Right lung (tissue), 2 donors: ENCODE measurements at regions not wholly inside any gene's neighbourhood (a gene's known extent, or its start where the extent isn't known, plus 50 kb on each side); places are given as distances from the start of the nearest gene placed in this dataset.

Experiments used
- DNase-seq, 2 donors: peaks; one replicate each; pipeline ENCODE4 v3.0.0-alpha.2; 2013

- DNase-seq = no peak
Measured at GRCh38 chr10:8981277-8981676, 926.8 kb downstream of the GATA3 start.

GRCh38 chr10:8985651-8986050, 931.2 kb downstream of the GATA3 start:
- DNase-seq = no peak

DNA sequence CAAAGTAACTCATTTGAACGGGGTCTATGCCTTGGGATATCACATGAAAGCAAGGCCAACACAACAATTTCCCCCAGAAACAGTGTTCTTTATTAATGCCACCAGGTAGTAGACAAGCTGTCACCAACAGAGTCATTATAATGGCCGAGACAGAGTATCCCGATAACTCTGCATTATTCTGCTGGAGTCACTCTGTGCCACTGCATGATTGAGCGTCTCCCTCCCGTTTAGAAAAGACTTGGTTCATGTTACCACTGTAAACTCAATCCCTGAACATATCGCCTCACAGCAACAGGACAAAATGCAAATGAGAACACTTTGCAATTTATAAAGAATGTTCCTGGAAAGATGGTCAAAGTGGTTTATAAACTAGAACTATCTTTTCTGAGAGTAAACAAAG, 932.5 kb downstream of the GATA3 start:
- DNase-seq = no peak

DNA sequence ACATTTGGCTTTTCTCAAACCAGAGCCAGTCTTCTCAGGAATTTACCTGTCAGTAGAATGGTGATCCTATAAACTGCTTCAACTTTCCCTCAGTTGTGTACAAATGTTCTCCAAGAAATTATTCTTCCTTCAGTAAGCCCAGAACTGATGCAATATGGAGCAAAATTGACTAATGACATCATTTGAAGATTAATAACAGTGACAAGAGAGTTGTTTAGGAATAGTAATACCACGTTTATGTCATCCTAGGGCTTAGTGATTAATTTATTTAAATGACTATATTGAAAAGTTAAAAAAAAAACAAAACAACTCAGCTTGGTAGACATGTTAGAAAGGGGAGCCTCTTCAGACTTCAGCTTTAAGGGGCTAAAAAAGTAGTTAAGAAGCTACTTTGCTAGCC, 933.2 kb downstream of the GATA3 start:
- no peak for DNase-seq

GRCh38 chr10:8990280-8990987, 935.9 kb downstream of the GATA3 start:
- DNase-seq = no peak

- DNase-seq = no peak
Measured at GRCh38 chr10:8992009-8992408, 937.5 kb downstream of the GATA3 start.

GRCh38 chr10:8993864-8994263, 939.4 kb downstream of the GATA3 start:
- DNase-seq = no peak

- DNase-seq = no peak
Measured at GRCh38 chr10:8998751-8999150, 944.3 kb downstream of the GATA3 start.

DNA sequence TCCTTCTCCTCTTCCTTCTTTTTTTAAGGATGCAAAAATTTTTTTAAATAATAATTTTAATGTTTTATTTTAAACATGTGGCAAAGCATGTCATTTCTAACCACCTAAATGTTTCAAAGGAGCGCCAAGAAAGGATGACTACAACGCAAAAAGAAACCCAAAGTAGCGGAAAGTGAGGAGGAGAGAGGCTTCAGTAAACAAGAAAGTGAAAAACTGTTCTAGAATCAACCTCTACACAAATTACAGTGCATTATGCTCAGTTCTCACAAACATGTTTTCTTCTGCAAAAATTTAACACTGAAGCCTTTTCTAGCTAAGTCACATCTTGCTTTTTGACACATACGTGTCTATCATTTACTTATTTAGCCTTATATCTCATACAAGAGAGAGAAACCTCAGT, 948.6 kb downstream of the GATA3 start:
- no peak for DNase-seq

DNA sequence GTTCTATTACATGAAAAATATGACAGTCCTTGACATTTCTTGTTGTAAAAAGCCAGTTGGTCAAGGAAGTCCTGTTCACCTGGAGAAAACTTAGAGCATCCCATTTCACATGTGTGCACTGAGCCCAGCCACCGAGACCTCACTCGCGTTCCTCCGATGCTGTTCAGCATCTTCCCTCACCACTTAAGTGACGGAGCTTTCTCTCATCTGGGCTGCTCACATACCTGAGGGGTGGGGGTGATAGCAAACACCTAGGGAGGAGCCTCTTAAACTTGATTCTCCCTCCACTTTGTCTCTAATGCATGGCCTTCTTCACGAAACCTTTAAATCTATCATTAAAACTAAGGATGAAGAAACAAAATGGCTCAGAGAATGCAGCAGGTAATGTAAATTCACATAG, 950.2 kb downstream of the GATA3 start:
- no peak for DNase-seq

- no peak for DNase-seq
Measured at GRCh38 chr10:9009505-9009904, 955.0 kb downstream of the GATA3 start.

DNA sequence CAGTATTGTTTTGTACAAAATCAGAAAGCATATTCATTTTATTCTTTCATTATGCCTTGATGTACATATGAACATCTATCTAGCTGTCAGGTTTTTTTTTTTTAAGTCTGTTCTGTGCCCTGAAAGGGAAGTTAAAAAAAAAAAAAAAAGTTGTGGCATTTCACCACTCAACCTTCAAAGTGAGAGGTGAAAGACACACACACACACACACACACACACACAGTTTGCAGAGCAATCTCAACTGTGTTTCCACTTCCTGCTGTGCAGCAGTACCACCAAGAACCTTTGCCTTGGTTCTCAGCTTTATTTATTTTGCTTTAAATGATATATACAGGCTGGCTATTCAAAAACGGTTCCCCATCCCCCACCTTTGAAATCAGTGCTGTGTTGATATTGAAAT, 955.6 kb downstream of the GATA3 start:
- DNase-seq = no peak

DNA sequence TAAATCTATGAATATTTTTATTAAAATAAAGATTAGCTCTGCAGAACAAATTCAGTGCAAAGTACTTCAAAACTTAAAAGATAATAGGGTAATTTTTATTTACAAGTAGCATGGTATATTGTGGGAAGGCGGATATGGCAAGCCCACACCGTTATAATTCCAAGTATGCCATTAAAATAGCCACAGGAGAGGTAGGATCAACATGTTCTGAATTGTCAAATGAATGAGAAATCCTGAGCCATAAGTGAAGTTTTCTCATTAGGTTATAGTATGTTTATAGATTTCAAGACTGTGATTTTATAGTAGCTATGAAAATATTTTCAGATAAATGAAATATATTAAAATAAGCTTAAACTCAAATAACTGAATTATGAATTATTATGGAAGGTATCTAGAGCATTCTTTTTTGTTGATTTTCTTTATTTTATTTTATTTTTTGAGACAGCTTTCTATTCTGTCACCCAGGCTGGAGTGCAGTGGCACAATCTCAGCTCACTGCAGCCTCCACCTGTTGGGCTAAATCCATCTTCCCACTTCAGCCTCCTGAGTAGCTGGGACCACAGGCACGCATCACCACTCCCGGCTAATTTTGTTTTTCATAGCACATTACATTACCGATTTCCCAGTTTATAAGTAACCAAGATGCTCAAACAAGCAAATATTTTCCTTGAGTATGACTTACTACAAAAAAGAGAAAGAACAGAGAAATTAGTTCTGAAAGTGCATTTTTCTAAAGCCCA, 956.6 kb downstream of the GATA3 start:
- no peak for DNase-seq

DNA sequence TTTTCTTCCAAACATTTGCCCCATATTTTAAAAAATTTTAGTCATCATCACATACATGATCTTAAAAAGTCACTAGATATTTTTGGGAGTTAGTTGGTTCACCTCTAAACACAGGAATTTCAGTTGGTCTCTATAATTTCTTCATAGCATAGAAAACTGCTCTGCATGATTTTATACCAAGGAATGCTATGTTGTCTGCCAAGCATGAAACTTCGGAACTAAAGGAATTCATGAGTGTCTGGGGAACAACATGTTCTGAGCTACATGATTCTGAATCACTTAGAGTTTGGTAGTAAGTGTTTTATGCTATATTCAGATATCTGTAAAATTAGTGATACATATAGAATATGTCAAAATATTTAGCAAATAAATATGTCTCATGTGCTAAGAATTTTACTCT, 957.8 kb downstream of the GATA3 start:
- no peak for DNase-seq

DNA sequence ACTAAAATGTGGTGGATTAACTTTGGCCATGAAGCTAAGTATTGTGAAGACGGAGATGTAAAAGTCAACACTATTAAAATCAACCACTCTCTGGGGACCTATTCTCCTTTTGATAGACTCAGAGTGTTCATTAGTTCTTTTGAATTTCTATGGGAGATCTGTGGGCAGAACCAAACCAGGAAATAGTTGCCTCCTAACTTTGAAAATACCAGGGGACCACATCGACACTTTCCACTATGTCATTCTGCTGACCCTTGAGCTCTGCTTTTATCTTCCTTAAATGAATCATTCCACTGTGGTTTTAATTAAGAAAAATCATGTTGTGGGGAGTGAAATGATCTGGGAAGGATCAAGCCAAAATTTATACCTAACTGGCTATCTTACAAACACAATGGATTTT, 960.5 kb downstream of the GATA3 start:
- no peak for DNase-seq

DNA sequence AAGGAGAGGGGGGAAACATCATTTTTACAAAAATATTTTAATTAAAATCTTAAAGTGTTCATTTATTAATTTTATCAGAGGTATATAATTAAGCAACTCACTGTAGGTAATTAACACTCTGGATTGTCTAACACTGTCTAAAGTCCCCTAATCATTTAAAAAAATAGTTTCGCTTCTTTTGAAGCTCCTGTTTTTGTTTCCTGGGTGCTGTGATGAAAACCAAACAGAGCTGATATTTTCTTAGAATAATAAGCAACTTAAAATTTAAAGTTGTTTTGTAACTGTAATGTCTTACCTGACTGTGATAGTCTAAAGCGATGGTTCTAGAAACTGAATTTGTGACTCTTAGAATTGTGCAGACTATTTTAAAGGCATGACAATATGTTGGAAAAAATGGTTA, 961.0 kb downstream of the GATA3 start:
- no peak for DNase-seq

DNA sequence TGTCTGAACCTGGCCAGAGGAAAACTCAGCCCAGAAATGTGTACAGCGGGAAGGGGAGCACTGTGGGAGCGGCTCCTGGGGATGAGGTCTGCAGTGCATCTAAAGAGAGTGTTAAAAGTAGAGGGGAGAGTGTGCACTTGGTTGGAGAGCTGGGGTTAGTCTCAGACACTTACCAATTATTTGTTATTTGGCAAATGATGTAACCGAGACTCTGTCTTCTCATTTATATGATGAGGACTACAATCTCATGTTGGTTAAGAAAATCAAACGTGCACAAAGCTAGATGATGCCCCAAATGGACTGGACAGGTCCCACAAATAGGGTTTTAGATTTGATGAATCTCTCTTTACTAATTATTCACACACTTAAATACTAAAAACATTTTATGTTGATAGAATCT, 962.4 kb downstream of the GATA3 start:
- no peak for DNase-seq

GRCh38 chr10:9018195-9019173, 964.0 kb downstream of the GATA3 start:
- DNase-seq = no peak

DNA sequence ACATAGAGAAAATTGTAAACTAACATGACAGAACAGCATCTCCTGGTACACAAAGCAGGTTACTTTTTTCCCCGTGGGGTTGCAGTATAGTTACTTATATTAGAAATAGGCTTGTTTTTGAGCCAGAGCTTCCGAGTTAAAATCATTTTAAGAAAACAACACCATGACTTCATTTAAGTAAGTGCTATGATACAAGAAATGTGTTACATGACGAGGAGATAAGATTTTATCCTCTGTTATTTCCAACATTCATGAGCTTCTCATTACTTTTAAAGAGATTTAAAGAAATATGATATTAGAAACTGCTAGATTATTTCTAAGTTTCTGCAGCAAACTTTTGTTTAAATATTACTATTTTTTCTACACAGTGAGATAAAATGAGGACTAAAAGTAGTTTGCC, 968.7 kb downstream of the GATA3 start:
- peak; percentile 25 to 40 for DNase-seq

DNA sequence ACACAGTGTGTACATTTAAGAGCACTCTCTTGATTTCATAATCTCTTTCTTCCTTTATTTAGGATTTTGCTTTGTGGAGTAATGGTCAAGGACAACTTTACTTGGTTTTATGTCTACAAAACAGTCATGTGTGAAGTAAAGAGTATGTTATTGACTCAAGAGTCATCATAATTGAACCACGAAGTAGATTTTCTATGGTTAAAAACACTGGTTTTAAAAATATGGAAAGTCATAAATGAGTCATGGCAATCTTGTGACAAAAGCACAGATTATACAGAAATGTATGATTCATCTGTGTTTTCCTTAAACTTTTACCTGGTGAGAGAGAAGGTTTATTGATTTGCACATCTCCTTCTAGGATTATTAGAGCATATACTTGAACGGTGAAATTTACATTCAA, 969.7 kb downstream of the GATA3 start:
- no peak for DNase-seq

DNA sequence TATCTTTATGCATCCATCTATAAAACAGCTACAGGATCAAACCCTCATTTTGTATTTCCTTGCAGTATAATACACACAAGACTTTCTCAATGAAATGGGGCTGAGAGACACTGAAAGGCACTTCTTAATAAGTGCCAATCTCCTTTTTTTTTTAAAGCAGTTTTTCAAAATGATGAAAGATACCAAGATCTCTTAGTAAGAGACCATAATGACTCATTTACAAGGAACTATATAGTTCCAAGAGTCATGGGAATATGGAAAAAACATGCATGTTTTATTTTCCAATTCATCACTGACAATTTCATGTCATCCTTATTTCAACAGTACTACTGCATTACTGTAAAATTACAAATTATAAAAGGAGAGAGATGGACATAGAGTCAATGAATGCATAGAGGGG, 973.7 kb downstream of the GATA3 start:
- no peak for DNase-seq

DNA sequence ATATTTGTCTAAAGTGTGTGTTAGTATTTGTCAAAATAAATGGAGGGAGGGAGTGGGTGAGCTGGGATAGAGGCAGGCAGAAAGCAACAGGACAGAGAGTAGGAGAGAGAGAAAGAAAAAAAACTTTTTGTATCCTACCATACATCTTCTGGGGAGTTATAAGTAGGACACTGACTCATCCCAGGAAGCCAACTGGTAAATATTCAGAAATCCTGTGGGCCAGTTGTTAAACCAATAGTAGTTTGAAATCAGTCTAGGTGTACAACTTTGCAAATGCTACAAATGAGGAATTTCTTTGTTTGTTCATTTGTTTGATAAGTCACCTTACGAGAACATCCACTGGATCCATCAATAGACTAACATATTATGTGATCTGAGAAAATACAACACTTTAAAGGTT, 980.9 kb downstream of the GATA3 start:
- no peak for DNase-seq
